ENCODE measurements at regions not wholly inside any gene's neighbourhood (a gene's known extent, or its start where the extent isn't known, plus 50 kb on each side); places are given as distances from the start of the nearest gene placed in this dataset.

- no peak for TF ChIP-seq CTCF (IDR thresholded peaks at IDR 0.05; ENCODE audit: insufficient read depth, low read depth, low read length, missing control alignments)
- peak; percentile 63 for DNase-seq (ENCODE audit: low read depth)
Measured at GRCh38 chr2:190809876-190810525, 70.6 kb upstream of the GLS start.

GRCh38 chr2:190810981-190811587, 69.5 kb upstream of the GLS start:
- TF ChIP-seq CTCF (IDR thresholded peaks at IDR 0.05; ENCODE audit: insufficient read depth, low read depth, low read length, missing control alignments), result no peak
- H3K4me3 ChIP-seq (ENCODE audit: low read length), result no peak overlapping the region
- DNase-seq (ENCODE audit: low read depth), result no peak

More at GRCh38 chr2:190809876-190810525, 70.6 kb upstream of the GLS start:
- no peak overlapping the region for H3K4me3 ChIP-seq (ENCODE audit: low read length)

- no peak for TF ChIP-seq CTCF (IDR thresholded peaks at IDR 0.05; ENCODE audit: insufficient read depth, low read depth, low read length, missing control alignments)
- no peak for DNase-seq (ENCODE audit: low read depth)
- H3K4me3 ChIP-seq (ENCODE audit: low read length), result no peak overlapping the region
Measured at GRCh38 chr2:190811811-190812210, 68.8 kb upstream of the GLS start.

- H3K4me3 ChIP-seq (ENCODE audit: low read length), result no peak overlapping the region
- no peak for TF ChIP-seq CTCF (IDR thresholded peaks at IDR 0.05; ENCODE audit: insufficient read depth, low read depth, low read length, missing control alignments)
- DNase-seq (ENCODE audit: low read depth), result no peak
Measured at GRCh38 chr2:190812506-190813294, 67.9 kb upstream of the GLS start.

- TF ChIP-seq CTCF (IDR thresholded peaks at IDR 0.05; ENCODE audit: insufficient read depth, low read depth, low read length, missing control alignments), result no peak
- DNase-seq (ENCODE audit: low read depth), result no peak
- H3K4me3 ChIP-seq (ENCODE audit: low read length), result no peak overlapping the region
Measured at GRCh38 chr2:190815226-190815625, 65.4 kb upstream of the GLS start.

- no peak for TF ChIP-seq CTCF (IDR thresholded peaks at IDR 0.05; ENCODE audit: insufficient read depth, low read depth, low read length, missing control alignments)
- DNase-seq (ENCODE audit: low read depth), result no peak
- no peak overlapping the region for H3K4me3 ChIP-seq (ENCODE audit: low read length)
Measured at GRCh38 chr2:190817082-190817481, 63.5 kb upstream of the GLS start.
